Central memory CD8-positive, alpha-beta T cell (primary cell): ENCODE measurements at regions not wholly inside any gene's neighbourhood (a gene's known extent, or its start where the extent isn't known, plus 50 kb on each side); places are given as distances from the start of the nearest gene placed in this dataset.
"Not testable (repeated sequence)": the region's sequence is repeated elsewhere in the genome, so short reads cannot be mapped to it uniquely, and the experiment has no call there.

Experiments
- ATAC-seq: fragments of 150-1000 bp; cut with Tn5 transposase; replicated peaks from 2 replicates; pipeline ENCODE4 v1.10.0; 2022; ENCODE audit warnings: mild to moderate bottlenecking, moderate FRiP score, moderate number of reproducible peaks; ENCODE audit not compliant: poor library complexity, severe bottlenecking; ENCODE audit errors: extremely low read depth
- DNase-seq, 2 donors: peaks; one replicate each; pipeline ENCODE4 v3.0.0; 2021; ENCODE audit warnings: low spot score in 2 of 2
- H3K27ac Mint-ChIP-seq: one replicate; pipeline ENCODE4 v1.8.0; 2022; ENCODE audit warnings: low read depth, mild to moderate bottlenecking, moderate library complexity, mixed read lengths
- H3K27me3 Mint-ChIP-seq: one replicate; pipeline ENCODE4 v1.8.0; 2022; ENCODE audit warnings: mixed read lengths
- H3K36me3 Mint-ChIP-seq: one replicate; pipeline ENCODE4 v1.8.0; 2022; ENCODE audit warnings: mild to moderate bottlenecking, moderate library complexity, mixed read lengths; ENCODE audit not compliant: insufficient read depth
- H3K4me1 Mint-ChIP-seq: one replicate; pipeline ENCODE4 v1.8.0; 2022; ENCODE audit warnings: mixed read lengths
- H3K4me3 Mint-ChIP-seq: one replicate; pipeline ENCODE4 v1.8.0; 2022; ENCODE audit warnings: mild to moderate bottlenecking, moderate library complexity, mixed read lengths
- H3K9me3 Mint-ChIP-seq: one replicate; pipeline ENCODE4 v1.8.0; 2022; ENCODE audit warnings: mixed read lengths

DNA sequence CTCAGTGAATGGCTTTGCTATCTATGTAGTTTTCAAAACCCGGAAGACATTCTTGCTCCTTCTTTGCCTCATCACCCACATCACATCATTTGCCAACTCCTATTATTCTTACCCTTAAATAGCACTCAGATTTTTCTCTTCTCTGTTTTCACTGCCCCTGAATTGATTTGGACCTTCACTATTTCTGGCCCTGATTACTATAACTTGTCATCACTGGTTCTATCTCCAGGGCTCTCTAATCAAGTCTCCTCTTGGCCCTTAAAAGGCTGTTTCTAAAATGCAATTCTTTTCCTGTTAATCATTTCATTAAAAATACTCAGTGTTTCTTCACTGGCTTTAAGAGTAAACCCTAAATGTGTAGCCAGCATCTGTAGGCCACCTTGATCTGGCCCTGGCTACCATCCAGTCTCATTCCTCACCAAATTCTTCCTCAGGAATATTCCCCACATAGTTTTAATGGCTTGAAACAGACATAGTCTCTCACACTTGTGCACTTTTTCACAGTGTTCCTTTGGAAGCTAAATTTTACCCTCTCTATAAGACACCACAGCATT lies 437.1 kb upstream of the CBLB start:
- no peak for DNase-seq
- ATAC-seq = no peak
- H3K9me3 Mint-ChIP-seq = no peaks in the 10 kb centered on the region
- H3K27ac Mint-ChIP-seq = no peak overlapping the region
- H3K36me3 Mint-ChIP-seq = no peaks in the 10 kb centered on the region
- no peak overlapping the region for H3K4me3 Mint-ChIP-seq
- peaks cover 25% of the 10 kb centered on the region for H3K4me1 Mint-ChIP-seq
- no peaks in the 10 kb centered on the region for H3K27me3 Mint-ChIP-seq

DNA sequence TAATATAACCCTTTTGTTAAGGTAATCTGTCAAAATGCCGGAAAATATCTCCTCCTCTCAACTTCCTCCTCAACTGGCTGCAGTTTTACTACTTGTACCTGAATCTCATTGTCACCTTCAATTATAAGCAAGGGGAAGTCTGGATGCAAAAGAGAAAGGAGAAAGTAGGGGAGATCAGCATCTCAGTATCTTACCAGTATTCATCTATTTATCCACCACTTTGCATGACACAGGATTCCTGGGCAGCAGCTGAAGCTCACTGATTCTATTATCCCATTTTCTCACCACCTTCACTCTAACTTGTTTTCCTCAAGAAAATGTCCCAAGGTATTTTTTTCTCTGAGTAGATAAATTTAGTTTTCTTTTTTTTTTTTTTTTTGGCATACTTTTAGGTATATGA lies 440.5 kb upstream of the CBLB start:
- ATAC-seq (no peak), DNase-seq (no peak)
- Mint-ChIP-seq H3K27me3 (no peaks in the 10 kb centered on the region), H3K36me3 (no peaks in the 10 kb centered on the region), H3K27ac (no peak overlapping the region), H3K4me3 (no peak overlapping the region), H3K9me3 (no peaks in the 10 kb centered on the region), H3K4me1 (peaks cover 4% of the 10 kb centered on the region)

DNA sequence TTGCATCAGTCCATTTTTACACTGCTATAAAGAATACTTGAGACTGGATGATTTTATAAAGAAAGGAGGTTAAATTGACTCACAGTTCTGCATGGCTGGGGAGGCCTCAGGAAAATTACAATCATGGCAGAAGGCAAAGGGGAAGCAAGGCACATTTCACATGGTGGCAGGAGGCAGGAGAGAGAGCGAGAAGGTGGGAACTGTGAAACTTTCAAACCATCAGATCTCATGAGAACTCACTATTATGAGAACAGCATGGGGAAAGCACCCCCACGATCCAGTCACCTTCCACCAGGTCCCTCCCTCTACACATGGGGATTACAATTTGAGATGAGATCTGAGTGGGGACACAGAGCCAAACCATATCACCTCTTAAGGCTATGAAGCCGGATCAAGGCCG lies 441.0 kb upstream of the CBLB start:
- H3K27me3 Mint-ChIP-seq, DNase-seq, H3K27ac Mint-ChIP-seq, H3K36me3 Mint-ChIP-seq, H3K9me3 Mint-ChIP-seq, ATAC-seq, H3K4me1 Mint-ChIP-seq, H3K4me3 Mint-ChIP-seq: not testable (repeated sequence)

DNA sequence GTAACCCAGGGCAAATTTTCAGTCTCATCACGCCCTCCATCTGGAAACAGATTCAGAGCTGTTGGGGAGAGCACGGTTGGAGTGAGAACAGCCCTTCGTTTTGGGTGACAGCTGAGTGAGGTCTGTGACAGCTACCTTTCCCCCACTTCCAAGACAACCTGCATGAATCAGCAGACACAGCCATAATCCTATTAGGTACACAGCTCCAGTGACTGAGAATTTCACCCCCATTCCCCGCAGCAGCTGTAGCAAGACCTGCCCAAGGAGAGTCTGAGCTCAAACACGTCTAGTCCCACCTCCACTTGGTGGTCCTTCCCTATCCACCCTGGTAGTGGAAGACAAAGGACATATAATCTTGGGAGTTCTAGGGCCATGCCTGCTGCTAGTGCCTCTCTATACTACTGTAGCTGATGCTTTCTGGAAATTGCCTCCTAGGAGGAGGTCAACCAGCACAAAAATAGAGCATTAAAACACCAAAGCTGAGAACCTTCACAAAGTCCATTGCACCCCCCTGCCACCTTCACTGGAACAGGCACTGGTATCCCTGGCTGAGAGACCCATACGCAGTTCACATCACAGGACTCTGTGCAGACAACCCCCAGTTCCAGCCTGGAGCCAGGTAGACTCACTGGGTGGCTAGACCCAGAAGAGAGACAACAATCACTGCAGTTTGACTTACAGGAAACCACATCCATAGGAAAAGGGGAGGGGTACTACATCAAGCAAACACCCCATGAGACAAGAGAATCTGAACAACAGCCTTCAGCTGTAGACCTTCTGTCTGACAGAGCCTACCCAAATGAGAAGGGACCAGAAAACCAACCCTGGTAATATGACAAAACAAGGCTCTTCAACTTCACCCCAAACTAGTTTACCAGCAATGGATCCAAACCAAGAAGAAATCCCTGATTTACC lies 448.6 kb upstream of the CBLB start:
- no peaks in the 10 kb centered on the region for H3K36me3 Mint-ChIP-seq
- no peak overlapping the region for H3K27ac Mint-ChIP-seq
- H3K4me1 Mint-ChIP-seq = peaks cover 17% of the 10 kb centered on the region
- H3K27me3 Mint-ChIP-seq = no peaks in the 10 kb centered on the region
- no peak for ATAC-seq
- H3K9me3 Mint-ChIP-seq = no peaks in the 10 kb centered on the region
- H3K4me3 Mint-ChIP-seq = no peak overlapping the region
- DNase-seq = no peak

DNA sequence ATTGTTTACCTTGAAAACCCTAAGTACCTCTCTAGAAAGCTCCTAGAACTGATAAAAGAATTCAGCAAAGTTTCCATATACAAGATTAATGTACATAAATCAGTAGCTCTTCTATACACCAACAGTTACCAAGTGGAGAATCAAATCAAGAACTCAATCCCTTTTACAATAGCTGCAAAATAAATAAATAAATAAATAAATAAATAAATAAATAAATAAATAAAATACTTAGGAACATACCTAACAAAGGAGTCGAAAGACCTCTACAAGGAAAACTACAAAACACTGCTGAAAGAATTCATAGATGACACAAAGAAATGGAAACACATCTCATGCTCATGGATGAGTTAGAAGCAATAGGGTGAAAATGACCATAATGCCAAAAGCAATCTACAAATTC lies 452.6 kb upstream of the CBLB start:
- not testable (repeated sequence) for ATAC-seq, H3K4me3 Mint-ChIP-seq, H3K9me3 Mint-ChIP-seq, H3K27me3 Mint-ChIP-seq, DNase-seq, H3K27ac Mint-ChIP-seq, H3K36me3 Mint-ChIP-seq
- peaks cover 17% of the 10 kb centered on the region for H3K4me1 Mint-ChIP-seq

DNA sequence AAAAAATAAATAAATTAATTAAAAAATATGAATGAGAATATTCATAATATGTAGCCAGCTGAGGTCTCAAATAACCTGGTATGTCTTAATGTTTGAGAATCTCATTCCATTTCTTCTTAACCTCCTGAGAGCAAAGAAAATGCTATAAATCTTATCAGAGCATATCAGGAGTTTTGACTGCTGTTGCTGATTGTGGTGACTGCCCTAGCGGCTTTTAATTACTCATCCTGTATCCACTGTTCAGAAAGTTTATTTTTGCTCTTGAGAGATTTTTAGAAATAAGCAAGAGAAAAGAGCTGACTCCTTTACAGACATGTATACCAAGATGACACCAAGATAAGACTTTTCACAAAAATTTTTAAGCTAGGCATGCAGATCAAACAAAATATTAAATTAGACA lies 454.8 kb upstream of the CBLB start:
- ATAC-seq = no peak
- Mint-ChIP-seq H3K27me3 (no peaks in the 10 kb centered on the region), H3K4me1 (peaks cover 14% of the 10 kb centered on the region), H3K27ac (no peak overlapping the region), H3K4me3 (no peak overlapping the region), H3K36me3 (no peaks in the 10 kb centered on the region), H3K9me3 (no peaks in the 10 kb centered on the region)
- no peak for DNase-seq

DNA sequence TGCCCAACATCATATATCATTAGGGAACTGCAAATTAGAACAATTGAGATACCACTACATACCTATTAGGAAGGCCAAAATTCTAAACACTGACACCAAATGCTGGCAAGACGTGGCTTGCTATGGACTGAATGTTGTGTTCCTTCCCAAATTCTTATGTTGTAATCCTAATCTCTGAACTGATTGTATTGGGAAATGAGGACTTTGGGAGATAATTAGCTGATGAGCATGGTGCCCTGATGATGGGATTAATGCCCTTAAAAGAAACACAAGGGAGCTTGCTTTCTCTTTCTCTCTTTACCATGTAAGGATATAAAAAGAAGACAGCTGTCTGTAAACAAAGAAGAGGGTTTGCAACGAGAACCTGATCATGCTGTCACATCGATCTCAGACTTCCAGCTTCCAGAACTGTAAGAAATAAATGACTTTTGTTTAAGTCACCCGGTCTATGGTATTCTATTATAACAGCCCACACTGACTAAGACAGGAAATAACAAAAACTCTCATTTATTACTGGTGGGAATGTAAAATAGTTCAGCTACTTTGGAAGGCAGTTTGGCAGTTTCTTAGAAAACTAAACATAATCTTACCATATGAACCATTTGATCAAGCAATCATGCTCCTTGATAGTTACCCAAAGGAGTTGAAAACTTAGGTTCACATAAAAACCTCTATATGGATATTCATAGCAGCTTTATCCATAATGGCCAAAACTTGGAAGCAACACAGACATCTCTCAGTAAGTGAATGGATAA lies 458.3 kb upstream of the CBLB start:
- Mint-ChIP-seq H3K36me3 (no peaks in the 10 kb centered on the region), H3K4me3 (no peak overlapping the region)

DNA sequence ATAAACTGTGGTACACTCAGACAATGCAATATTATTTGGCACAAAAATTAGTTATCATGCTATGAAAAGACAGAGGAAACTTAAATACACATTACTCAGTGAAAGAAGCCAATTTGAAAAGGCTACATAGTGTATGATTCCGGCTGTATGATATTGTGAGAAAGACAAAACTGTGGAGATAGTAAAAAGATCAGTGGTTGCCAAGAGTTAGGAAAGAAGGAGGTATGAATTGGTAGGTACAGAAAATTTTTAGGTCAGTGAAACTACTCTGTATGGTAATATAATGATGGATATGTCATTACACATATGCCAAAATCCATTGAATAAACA lies 458.8 kb upstream of the CBLB start:
- Mint-ChIP-seq H3K27ac (no peak overlapping the region), H3K4me1 (peaks cover 22% of the 10 kb centered on the region), H3K4me3 (no peak overlapping the region), H3K9me3 (no peaks in the 10 kb centered on the region), H3K36me3 (no peaks in the 10 kb centered on the region), H3K27me3 (no peaks in the 10 kb centered on the region)
- ATAC-seq (no peak), DNase-seq (no peak)

More for the DNA sequence above, 458.3 kb upstream of the CBLB start:
- no peak for ATAC-seq
- Mint-ChIP-seq H3K9me3 (no peaks in the 10 kb centered on the region), H3K27ac (no peak overlapping the region), H3K27me3 (no peaks in the 10 kb centered on the region), H3K4me1 (peaks cover 21% of the 10 kb centered on the region)
- DNase-seq = no peak

DNA sequence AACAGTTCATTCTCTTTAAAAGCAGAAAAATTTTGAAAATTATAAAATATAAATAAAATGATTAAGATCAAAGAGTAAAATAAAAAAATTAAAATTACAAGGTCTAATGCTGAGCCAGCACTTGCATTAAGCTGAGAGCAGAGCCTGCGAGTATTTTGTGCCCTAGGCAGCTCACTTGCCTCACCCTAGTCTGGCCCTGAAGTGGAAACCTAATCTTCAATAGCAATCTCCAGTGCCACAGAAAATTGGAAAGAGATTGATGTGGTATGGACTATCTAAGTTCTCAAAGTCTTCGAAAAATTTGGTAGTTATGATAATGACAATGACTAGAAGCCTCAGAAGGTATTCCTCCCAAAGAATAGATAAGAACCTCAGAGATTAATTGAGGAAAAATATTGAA lies 459.4 kb upstream of the CBLB start:
- Mint-ChIP-seq H3K27ac (no peak overlapping the region), H3K9me3 (no peaks in the 10 kb centered on the region), H3K4me1 (peaks cover 26% of the 10 kb centered on the region), H3K4me3 (no peak overlapping the region), H3K27me3 (no peaks in the 10 kb centered on the region), H3K36me3 (no peaks in the 10 kb centered on the region)
- DNase-seq (no peak), ATAC-seq (no peak)

DNA sequence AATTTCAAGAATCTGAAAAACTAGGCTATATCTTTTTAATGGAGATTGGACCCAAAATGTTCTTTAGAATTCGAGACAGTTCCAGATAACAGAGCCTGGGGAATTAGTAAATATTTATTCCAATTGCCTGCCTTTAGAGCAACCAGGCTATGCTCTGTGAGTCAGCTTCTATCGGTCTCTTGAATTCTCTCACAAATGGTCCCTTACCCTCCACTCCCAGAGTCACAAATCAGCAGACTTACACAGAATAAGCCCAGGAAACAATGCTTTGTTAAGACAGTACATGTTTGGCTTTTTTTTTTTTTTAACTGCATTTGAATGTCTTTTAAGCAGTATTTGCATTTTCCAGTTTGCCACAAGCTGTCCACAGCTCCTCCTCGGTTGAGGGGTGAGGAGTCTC lies 460.7 kb upstream of the CBLB start:
- peaks cover 35% of the 10 kb centered on the region for H3K4me1 Mint-ChIP-seq
- no peaks in the 10 kb centered on the region for H3K27me3 Mint-ChIP-seq
- no peaks in the 10 kb centered on the region for H3K9me3 Mint-ChIP-seq
- H3K36me3 Mint-ChIP-seq = no peaks in the 10 kb centered on the region
- no peak for DNase-seq
- no peak overlapping the region for H3K27ac Mint-ChIP-seq
- no peak for ATAC-seq
- H3K4me3 Mint-ChIP-seq = no peak overlapping the region

DNA sequence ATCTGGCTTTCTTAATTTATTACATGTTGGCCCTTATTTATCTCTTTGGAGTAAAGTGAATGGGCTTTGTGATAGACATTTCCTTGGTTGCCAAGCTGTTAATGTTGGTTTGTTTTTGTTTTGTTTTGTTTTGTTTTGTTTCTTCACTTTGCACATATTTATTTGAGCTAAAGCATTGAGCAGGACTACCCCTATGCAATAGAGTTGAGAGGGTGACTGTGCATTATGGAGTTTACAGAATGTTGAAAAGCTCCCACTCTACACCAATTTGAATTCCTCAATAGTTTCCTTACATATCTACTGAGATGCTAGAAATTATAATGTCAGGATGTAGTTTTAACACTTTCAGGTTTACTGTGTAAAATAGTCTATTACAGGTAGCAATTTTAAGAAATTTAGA lies 462.8 kb upstream of the CBLB start:
- H3K36me3 Mint-ChIP-seq = no peaks in the 10 kb centered on the region
- no peak for DNase-seq
- H3K4me1 Mint-ChIP-seq = peaks cover 51% of the 10 kb centered on the region
- H3K9me3 Mint-ChIP-seq = no peaks in the 10 kb centered on the region
- no peak overlapping the region for H3K4me3 Mint-ChIP-seq
- no peak overlapping the region for H3K27ac Mint-ChIP-seq
- ATAC-seq = no peak
- no peaks in the 10 kb centered on the region for H3K27me3 Mint-ChIP-seq

DNA sequence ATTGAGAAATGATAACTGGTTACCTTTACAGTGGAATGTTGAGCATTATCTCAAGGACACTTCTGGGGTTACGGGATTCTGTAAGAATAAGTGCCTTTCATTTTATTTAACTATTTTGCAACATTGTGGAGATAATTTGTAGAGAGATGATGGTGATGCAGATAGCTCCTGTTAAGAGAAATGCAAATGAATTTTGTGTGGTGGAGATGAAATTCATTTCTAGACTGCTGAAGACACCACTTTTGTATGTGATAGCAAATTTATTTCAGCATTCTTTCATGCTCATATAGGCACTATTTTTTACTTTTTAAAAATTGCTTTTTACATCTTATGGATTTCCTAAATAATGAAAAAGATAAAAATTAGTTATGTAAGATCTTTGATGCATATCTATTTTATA lies 463.3 kb upstream of the CBLB start:
- H3K36me3 Mint-ChIP-seq = no peaks in the 10 kb centered on the region
- H3K4me3 Mint-ChIP-seq = no peak overlapping the region
- H3K4me1 Mint-ChIP-seq = peaks cover 48% of the 10 kb centered on the region
- H3K27ac Mint-ChIP-seq = no peak overlapping the region
- no peaks in the 10 kb centered on the region for H3K9me3 Mint-ChIP-seq
- no peaks in the 10 kb centered on the region for H3K27me3 Mint-ChIP-seq
- no peak for ATAC-seq
- DNase-seq = no peak

DNA sequence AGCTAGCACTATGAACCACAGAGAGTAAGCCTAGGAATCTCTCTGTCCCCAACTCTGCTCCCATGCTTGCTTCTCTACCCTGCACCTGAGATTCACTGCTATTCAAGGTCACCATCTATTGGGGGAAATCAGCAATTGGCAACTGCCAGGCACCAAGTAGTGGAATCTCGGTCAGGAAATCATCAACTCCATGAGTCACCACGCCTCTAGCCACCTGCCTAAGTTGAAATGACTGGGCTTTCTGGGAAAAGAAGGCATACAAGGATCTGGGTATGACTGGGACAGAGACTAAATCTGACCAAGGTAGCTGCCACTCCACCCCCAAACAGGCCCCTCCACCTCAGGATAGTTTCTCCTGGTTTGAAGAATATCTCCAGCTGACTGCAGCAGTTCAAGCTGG lies 464.1 kb upstream of the CBLB start:
- Mint-ChIP-seq H3K4me3 (no peak overlapping the region), H3K27ac (no peak overlapping the region), H3K4me1 (peaks cover 46% of the 10 kb centered on the region), H3K36me3 (no peaks in the 10 kb centered on the region), H3K27me3 (no peaks in the 10 kb centered on the region), H3K9me3 (no peaks in the 10 kb centered on the region)
- DNase-seq (no peak), ATAC-seq (no peak)
